Testis (tissue), 2 donors: ENCODE measurements at regions not wholly inside any gene's neighbourhood (a gene's known extent, or its start where the extent isn't known, plus 50 kb on each side); places are given as distances from the start of the nearest gene placed in this dataset.

Experiments used
- DNase-seq: peaks from one replicate; pipeline ENCODE4 v3.0.0-alpha.2; 2019
- H3K27ac ChIP-seq, 2 donors: fragments of 200-600 bp; sonication (generic); one replicate each; pipeline ENCODE4 v1.5.1; 2019
- H3K27me3 ChIP-seq: fragments of 200-600 bp; sonication (generic); one replicate; pipeline ENCODE4 v1.5.1; 2019
- H3K36me3 ChIP-seq: fragments of 200-600 bp; sonication (generic); one replicate; pipeline ENCODE4 v1.5.1; 2017; ENCODE audit warnings: low read depth; ENCODE audit errors: missing control alignments
- H3K4me1 ChIP-seq: fragments of 200-600 bp; sonication (generic); one replicate; pipeline ENCODE4 v1.5.1; 2019
- H3K4me3 ChIP-seq, 2 donors: fragments of 200-600 bp; sonication (generic); one replicate each; pipeline ENCODE4 v1.5.1; 2017 to 2019
- H3K9me3 ChIP-seq: fragments of 200-600 bp; sonication (generic); one replicate; pipeline ENCODE4 v1.5.1; 2017
- CTCF ChIP-seq, 3 experiments: fragments of 450-650 bp in 2 of 3; fragments of 200-600 bp in 1 of 3; sonication (generic) in 1 of 3; IDR thresholded peaks; one replicate each; pipeline ENCODE4 v1.5.1; 2016 to 2019; ENCODE audit warnings: antibody characterized with exemption in 3 of 3, mild to moderate bottlenecking in 2 of 3, moderate library complexity in 1 of 3
- POLR2A ChIP-seq: fragments of 450-650 bp; IDR thresholded peaks from one replicate; pipeline ENCODE4 v1.6.1; 2017; ENCODE audit warnings: antibody characterized with exemption, mild to moderate bottlenecking, moderate library complexity
- WGBS, 2 donors: methylation state at CpG; one replicate each; pipeline ENCODE4 v1.1.5; 2018; 5-methylcytosine and 5-hydroxymethylcytosine counted together
- intact Hi-C: fragments of 100-400 bp; cut with DNase I; formaldehyde crosslinking; loops from one replicate; pipeline ENCODE4 v1.15.1; 2023; ENCODE audit warnings: low total_unique reads

- intact Hi-C loops: no loop called here
- H3K4me1 ChIP-seq: no peaks in the 10 kb centered on the region
- H3K4me3 ChIP-seq: no peak overlapping the region
- no peaks in the 10 kb centered on the region for H3K27me3 ChIP-seq
- 92 to 96% methylated on average over 7 of the region's 7 CpGs for WGBS, 2 donors
- no peaks in the 10 kb centered on the region for H3K9me3 ChIP-seq
- no peak for DNase-seq
- no peaks in the 10 kb centered on the region for H3K36me3 ChIP-seq
- H3K27ac ChIP-seq: no peak overlapping the region
- TF ChIP-seq CTCF (IDR thresholded peaks at IDR 0.05) (no peak), POLR2A (no peak)
These were observed 167.6 kb upstream of the FN1 start for GRCh38 chr2:215603440-215603839.

GRCh38 chr2:215602997-215603396 lies 167.1 kb upstream of the FN1 start:
- H3K27me3 ChIP-seq: no peaks in the 10 kb centered on the region
- TF ChIP-seq CTCF (IDR thresholded peaks at IDR 0.05) (no peak), POLR2A (no peak)
- H3K9me3 ChIP-seq: no peaks in the 10 kb centered on the region
- no peaks in the 10 kb centered on the region for H3K4me1 ChIP-seq
- H3K27ac ChIP-seq: no peak overlapping the region
- WGBS, 2 donors: 63 to 65% methylated on average over 3 of the region's 3 CpGs
- no peak for DNase-seq
- no peak overlapping the region for H3K4me3 ChIP-seq
- no peaks in the 10 kb centered on the region for H3K36me3 ChIP-seq
- intact Hi-C loops: no loop called here

GRCh38 chr2:215601990-215602721 lies 166.3 kb upstream of the FN1 start:
- no peak for DNase-seq
- WGBS, 2 donors: 73 to 75% methylated on average over 2 of the region's 2 CpGs

GRCh38 chr2:215601526-215601925 lies 165.7 kb upstream of the FN1 start:
- DNase-seq: no peak
- WGBS, 2 donors: 89 to 97% methylated on average over 3 of the region's 3 CpGs
- intact Hi-C loops: no loop called here
- no peak overlapping the region for H3K27ac ChIP-seq
- H3K4me3 ChIP-seq: no peak overlapping the region
- no peaks in the 10 kb centered on the region for H3K4me1 ChIP-seq
- H3K9me3 ChIP-seq: no peaks in the 10 kb centered on the region
- TF ChIP-seq CTCF (IDR thresholded peaks at IDR 0.05): no peak
- no peak for TF ChIP-seq POLR2A
- H3K36me3 ChIP-seq: no peaks in the 10 kb centered on the region
- H3K27me3 ChIP-seq: no peaks in the 10 kb centered on the region

More at GRCh38 chr2:215601990-215602721, 166.3 kb upstream of the FN1 start:
- Histone ChIP-seq H3K36me3 (no peaks in the 10 kb centered on the region), H3K27me3 (no peaks in the 10 kb centered on the region), H3K4me3 (no peak overlapping the region), H3K9me3 (no peaks in the 10 kb centered on the region), H3K4me1 (no peaks in the 10 kb centered on the region), H3K27ac (no peak overlapping the region)
- intact Hi-C loops: no loop called here
- TF ChIP-seq POLR2A (no peak), CTCF (IDR thresholded peaks at IDR 0.05) (no peak)

DNA sequence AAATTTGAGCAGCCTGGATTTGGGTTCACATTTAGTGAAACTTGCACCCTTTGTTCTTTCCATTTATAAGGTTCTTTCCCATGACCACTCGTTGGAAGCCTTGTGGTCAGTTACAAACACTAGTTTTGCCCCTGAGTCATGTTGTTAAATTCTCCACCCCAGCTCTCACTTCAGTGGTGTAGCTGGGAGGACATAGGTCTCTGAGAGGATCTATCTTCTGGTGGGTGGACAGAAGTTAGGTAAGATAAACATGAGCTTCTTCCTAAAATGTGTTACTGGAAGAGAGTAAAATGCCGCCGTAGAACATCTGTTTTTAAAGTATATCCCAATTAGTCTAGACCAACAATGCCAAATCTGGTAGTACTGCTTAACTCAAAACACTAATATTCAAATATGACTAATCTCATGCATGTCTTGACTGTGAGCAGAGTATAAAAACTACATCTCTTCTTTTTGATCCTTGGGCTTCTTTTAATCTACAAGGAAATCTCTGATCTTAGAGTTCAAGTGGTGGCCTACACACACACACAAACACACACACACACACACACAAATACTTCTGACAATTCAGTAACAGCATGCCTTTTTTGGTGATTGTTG lies 162.6 kb upstream of the FN1 start:
- no peaks in the 10 kb centered on the region for H3K9me3 ChIP-seq
- DNase-seq: no peak
- TF ChIP-seq POLR2A (no peak), CTCF (IDR thresholded peaks at IDR 0.05) (no peak)
- H3K36me3 ChIP-seq: no peaks in the 10 kb centered on the region
- H3K27ac ChIP-seq: no peak overlapping the region
- H3K4me3 ChIP-seq: no peak overlapping the region
- intact Hi-C loops: no loop called here
- WGBS, 2 donors: 70 to 86% methylated on average over 3 of the region's 3 CpGs
- no peaks in the 10 kb centered on the region for H3K27me3 ChIP-seq
- H3K4me1 ChIP-seq: no peaks in the 10 kb centered on the region
